Activated CD4-positive, alpha-beta T cell treated with anti-CD3 and anti-CD28 coated beads for 48 hours (primary cell): ENCODE measurements at regions not wholly inside any gene's neighbourhood (a gene's known extent, or its start where the extent isn't known, plus 50 kb on each side); places are given as distances from the start of the nearest gene placed in this dataset.

ENCODE experiments used
- DNase-seq: peaks from one replicate; pipeline ENCODE4 v3.0.0-alpha.2; 2020

DNA sequence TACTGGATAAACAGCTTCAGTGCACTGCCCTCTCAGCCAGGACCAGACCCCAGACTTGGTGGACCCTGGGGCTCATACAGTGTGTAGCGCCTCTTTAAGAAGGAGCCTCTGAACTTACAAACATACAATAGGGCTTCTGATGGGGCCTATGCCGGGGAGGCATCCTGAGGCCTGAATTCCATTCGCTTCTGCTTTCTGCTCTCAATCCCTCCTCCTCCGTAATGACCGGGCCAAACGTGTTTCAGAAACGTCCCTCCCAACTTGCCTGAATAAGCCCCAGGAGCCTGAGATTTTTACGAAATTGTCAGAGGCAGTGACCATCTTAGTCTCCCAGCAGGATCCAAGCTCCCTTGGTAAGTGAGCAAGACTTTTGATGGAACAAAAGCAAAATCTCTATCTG lies 128.1 kb upstream of the BOD1 start:
- DNase-seq, result no peak

GRCh38 chr5:173745123-173745522 lies 128.7 kb upstream of the BOD1 start:
- DNase-seq, result no peak

DNA sequence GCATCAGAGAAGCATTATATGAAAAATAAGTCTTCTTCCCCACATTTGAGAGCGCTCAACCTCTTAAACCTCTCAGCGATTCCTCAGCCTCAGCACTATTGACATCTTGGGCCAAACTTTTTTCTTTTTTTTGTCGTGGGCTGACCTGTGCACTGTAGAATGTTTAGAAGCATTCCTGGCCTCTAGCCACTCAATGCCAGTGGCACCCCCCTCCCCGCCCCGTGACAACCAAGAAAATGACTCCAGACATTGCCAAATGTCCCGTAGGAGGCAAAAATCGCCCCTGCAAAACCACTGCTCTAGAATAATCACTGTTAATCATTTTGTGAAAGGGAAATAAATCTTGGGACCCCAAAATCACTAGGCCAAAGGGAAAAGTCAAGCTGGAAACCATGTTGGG lies 129.1 kb upstream of the BOD1 start:
- DNase-seq, result no peak

DNA sequence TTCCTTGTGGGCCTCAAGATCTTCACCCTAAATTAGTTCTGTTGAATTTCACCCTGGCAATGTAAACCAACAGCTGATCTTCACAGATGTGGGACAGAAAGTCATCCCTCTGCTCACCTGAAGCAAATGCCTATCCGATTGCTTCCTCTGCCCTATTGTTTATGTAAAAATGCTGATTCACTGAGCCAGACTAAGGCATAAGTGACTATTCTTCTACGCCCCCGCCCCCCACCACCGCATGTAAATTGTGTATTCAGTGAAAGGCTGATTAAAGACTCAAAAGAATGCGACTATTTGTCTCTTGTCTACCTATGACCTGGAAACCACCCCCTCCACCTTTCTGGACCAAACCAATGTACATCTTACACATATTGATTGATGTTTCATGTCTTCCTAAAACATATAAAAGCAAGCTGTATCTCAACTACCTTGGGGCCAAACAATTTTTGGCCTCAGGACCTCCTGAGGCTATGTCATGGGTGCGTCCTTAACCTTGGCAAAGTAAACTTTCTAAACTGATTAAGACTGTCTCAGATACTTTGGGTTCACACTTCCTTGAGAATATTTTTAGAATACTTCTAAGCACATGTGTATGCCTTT lies 129.7 kb upstream of the BOD1 start:
- no peak for DNase-seq

DNA sequence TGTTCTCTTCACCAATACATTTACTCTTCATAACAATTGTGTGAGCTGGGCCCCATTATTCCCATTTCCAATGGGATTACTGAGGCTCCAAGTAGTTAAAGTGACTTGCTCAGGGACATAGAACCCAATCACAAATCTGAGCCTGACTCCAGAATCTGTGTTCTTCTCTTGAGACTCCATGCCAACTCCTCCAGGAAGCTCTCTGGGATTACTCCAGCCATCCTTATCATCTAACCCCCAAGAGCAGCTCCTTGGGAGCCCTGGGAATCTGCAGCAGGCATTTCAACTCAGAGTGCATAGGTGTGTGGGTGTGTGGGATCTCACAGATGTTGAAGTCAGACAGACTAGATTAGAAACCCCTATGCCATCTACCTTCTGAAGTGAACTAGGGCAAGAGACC lies 131.4 kb upstream of the BOD1 start:
- DNase-seq, result no peak

DNA sequence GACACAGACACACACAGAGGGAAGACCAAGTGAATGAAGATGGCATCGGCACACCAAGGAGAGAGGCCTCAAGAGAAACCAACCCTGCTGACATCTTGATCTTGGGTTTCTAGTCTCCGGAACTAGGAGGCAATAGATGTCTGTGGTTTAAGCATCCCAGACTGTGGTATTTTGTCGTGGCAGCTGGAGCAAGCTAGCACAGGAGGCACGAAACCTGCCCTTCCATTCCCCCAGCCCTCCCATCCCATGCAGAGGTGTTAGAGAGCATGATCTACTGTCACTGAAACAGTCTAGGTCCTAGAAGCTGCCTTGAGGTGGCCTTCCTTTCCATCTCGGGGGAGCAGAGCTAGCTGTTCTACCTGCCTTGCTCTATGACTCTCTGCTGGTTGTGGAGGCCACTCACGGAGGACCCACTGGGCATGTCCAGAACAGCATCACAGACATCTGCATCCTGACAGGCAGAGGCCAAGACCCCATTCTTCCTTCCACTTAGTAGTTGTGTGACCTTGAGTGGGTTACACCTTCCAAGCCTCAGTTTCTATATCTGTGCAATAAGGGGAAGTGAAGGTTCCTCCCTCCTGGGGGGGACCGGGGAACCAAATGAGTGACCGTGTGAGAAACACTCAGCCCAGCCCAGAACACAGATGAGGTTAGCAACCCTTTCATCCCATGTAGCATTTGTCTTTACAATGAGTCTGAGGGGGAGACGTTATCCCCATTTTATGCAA lies 134.3 kb upstream of the BOD1 start:
- DNase-seq, result no peak

DNA sequence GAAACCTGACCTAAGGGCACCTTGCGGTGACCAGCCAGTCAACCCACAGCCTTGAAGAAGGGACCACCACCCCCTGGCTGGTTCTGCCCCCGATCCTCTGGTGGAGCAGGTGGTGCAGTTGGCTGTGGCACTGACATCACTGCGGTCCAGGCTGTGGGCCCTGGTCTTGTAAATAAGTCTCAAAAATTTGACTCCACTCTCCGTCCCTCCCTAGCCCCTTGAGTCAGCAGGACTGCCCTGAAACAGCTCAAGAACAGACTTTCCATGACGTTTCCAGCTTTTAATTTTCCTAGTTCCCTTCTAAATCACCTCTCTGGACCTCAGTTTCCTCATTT lies 134.8 kb upstream of the BOD1 start:
- no peak for DNase-seq

GRCh38 chr5:173752653-173753052 lies 135.5 kb upstream of the CPEB4 start:
- no peak for DNase-seq

GRCh38 chr5:173753307-173754168 lies 134.6 kb upstream of the CPEB4 start:
- DNase-seq, result no peak

DNA sequence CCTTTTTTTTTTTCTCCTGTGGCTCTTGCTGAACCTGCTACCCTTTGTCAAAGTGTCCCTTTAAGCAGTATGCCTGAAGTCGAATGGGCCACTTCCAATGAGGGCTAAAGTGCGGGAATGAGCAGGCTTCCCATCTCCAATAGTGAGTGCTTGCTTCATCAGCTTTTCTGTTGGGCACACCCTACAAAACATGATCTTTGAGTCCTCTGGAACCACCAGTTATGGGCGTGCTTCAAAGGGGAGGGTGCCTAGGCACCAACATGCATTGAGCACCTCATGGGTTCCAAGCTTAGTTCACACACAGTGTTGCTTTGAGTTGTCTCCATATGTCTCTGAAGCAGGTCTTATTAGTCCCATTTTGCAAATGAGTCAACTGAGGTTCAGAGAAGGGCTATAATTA lies 132.8 kb upstream of the CPEB4 start:
- DNase-seq, result no peak

DNA sequence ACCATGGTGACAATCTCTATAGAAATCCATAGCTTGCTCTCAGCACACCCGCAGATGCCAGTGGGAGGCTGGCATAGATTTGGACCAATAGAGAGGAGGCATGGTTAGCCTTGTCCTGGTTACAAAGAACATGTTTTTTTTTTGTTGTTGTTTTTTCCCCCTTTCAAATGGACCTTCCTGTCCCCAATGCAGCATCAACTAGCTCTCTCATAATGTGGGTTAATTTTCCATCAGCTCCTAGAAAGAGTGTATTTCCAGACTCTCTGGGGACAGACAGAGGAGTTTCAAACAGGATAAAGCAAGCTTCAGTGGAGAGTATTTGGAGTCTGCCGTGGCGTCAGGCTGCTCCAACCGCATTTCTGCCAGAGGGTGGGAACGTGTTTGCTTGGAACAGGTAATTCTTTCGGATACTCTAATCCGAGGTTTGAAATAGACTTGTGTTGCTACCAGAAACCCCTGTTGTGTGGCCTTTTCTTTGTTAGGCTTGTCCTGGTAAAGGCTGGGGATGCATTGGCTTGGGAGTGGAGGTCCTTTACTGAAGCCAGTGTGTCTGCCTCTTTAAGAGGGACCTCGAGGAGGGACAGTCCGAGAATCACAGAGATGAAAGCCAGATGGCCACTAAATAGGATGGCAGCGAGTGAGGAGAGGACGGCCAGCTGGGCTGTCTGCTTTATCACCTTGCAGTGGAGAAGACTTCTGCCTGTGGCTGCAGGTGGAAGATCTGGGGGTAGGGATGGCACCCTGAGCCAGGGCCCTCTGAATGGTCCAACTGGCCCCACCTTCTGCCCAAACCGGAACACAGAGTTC lies 130.5 kb upstream of the CPEB4 start:
- no peak for DNase-seq

DNA sequence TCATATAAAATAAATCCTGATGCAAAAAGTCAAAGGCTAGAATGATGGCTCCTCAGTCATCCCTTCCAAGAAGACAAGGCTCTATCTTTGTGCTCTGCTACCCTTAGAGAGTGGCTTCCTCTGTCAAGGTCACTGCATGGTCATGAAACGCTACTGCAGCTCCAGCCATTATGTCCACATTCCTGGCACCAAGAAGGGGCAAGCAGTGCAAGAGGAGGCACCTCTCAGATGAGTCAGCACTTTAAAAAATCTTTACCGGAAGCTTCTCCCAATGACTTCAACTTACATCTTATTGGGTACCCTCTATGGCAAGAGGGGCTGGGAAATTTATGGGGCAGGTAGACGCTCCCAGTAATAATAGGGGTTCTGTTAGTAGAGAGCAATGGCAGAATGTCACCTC lies 129.5 kb upstream of the CPEB4 start:
- DNase-seq, result no peak

GRCh38 chr5:173759691-173760090 lies 128.5 kb upstream of the CPEB4 start:
- DNase-seq, result no peak

DNA sequence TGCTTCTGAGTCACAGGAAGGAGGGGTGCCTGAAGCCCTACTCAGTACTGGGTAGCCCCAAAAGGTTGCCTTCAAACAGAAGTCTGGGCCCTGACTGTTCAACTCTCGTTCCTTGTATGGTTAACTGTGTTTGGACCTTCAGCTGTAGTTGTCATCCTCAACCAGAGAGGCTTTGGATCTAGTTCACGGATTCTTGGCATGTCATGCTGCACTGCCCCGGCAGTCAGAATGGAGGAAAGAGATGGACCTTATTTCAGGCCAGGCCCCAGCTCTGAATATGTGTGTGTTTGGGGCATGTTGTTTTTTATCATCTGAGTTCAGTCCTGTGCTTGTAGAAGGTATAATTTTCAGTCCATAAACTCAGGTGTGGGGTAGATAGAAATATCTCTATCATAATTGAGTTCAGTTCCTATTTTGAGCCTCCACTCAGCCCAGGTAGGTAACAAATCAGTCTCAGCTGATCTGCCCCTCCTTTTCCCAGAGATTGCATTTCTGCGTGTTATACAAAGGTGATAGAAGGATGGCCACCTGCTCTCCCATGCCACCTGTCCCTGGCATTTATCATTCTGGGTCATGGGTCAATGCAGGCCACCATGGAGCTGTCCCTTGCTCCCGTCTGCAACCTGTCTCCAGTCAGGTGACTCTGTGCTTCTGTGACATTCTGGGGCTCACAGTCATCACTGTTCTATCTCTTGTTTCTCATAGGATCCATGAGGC lies 127.5 kb upstream of the CPEB4 start:
- no peak for DNase-seq

GRCh38 chr5:173761178-173761513 lies 127.0 kb upstream of the CPEB4 start:
- DNase-seq, result no peak

- no peak for DNase-seq
Measured at GRCh38 chr5:173762045-173762444, 126.1 kb upstream of the CPEB4 start.

GRCh38 chr5:173762930-173763329 lies 125.2 kb upstream of the CPEB4 start:
- DNase-seq, result no peak

DNA sequence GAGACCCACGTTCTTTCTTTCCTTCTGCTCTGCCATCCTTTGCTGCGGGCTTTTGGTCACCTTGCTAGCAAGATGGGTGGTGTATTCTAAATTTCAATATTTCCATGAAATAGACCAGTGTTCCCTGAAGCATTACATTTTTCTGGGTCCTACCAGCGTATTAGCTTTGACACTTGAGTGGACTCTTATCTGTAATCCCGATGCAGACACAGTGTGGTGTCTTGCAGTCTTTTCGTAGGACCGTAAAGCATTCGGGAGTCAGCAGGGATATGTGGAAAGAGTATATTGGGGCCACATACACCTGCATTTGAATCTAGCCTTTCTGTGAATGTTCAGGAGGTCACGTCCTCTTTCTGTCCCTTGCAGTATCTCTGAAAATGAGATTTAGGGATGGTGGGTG lies 124.7 kb upstream of the CPEB4 start:
- DNase-seq, result no peak

DNA sequence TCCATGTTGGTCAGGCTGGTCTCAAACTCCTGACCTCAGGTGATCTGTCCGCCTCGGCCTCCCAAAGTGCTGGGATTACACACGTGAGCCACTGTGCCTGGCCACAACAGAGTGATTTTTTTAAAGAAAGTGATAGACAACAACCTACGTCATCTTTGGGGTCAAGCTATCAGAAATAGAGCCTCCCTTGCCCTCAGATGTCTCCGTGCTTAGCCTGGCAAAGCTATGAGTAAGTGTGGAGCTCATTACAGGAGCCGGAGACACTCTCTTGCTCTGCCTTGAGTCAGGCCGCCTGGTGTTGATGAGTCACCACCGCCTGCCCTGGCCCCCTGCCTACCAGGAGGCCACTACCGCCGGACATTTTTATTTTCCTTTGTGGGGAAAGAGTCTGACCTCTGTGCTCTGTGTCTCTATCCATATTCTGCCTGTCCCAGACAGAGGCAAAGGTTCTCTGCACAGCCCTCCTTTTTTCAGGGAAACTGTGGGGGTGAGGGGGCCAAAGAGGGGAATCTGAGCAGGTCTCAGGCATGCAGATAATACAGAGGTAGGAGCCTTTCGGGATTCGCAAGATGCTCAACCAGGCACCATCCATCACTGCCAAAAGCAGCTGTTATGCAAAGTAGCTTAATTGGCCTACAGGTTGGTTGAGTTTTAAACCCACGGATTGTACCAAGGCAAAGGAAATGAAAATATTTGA lies 123.7 kb upstream of the CPEB4 start:
- DNase-seq, result no peak

GRCh38 chr5:173765029-173765644 lies 123.0 kb upstream of the CPEB4 start:
- no peak for DNase-seq

- no peak for DNase-seq
Measured at GRCh38 chr5:173765661-173766060, 122.5 kb upstream of the CPEB4 start.
